ENCODE measurements at regions not wholly inside any gene's neighbourhood (a gene's known extent, or its start where the extent isn't known, plus 50 kb on each side); places are given as distances from the start of the nearest gene placed in this dataset.
"Not testable (repeated sequence)": the region's sequence is repeated elsewhere in the genome, so short reads cannot be mapped to it uniquely, and the experiment has no call there.

- not testable (repeated sequence) for DNase-seq
Observed at GRCh38 chr6:86730772-86731171, 206.6 kb upstream of the HTR1E start.

- no peak for DNase-seq
Observed at GRCh38 chr6:86730216-86730615, 207.1 kb upstream of the HTR1E start.

GRCh38 chr6:86728976-86729375 lies 208.4 kb upstream of the HTR1E start:
- DNase-seq: no peak

DNA sequence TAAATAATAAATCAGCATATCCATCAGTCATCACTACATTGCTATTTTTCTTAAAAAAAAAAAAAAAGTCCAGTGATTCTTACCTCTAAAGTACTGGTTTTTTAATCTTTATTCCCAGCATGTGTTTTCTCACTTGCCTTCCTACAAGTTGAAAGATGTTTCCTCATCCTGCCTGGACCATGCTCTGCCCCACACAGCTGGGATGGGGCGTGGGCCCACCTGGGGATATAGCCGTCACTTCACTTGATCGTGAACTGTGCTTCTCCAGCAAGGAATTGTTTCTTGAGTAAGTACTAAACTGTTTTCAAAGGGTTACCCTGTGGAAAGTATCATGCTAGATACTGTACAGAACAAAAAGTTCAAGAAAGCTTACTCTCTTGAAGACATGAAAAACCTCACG lies 212.6 kb upstream of the HTR1E start:
- no peak for DNase-seq

GRCh38 chr6:86723729-86724128 lies 213.6 kb upstream of the HTR1E start:
- no peak for DNase-seq

DNA sequence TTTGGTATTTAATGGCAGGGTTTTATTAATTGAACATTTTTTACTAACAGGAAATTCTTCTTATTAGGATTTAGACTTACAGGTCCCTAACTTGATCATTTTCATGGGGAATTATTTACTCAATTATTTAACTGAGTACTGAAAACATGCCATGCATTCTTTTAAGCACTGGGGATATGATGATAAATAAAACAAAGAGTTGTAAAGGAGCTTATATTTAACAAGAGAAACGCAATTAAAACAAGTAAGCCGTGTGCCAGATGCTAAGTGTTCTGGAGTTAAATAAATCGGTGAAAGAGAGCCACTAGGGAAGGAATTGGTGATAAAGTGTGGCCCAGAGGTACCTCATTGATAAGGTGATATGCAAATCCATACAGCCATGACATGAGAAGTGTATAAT lies 214.2 kb upstream of the HTR1E start:
- DNase-seq: no peak

GRCh38 chr6:86722131-86722530 lies 215.2 kb upstream of the HTR1E start:
- DNase-seq: no peak

- DNase-seq: no peak
Observed at GRCh38 chr6:86715676-86716075, 221.7 kb upstream of the HTR1E start.

GRCh38 chr6:86712039-86712438 lies 225.3 kb upstream of the HTR1E start:
- no peak for DNase-seq

- no peak for DNase-seq
Observed at GRCh38 chr6:86707545-86708120, 229.7 kb upstream of the HTR1E start.

- DNase-seq: no peak
Observed at GRCh38 chr6:86706449-86706848, 230.9 kb upstream of the HTR1E start.

GRCh38 chr6:86701228-86701627 lies 236.1 kb upstream of the HTR1E start:
- DNase-seq: not testable (repeated sequence)

DNA sequence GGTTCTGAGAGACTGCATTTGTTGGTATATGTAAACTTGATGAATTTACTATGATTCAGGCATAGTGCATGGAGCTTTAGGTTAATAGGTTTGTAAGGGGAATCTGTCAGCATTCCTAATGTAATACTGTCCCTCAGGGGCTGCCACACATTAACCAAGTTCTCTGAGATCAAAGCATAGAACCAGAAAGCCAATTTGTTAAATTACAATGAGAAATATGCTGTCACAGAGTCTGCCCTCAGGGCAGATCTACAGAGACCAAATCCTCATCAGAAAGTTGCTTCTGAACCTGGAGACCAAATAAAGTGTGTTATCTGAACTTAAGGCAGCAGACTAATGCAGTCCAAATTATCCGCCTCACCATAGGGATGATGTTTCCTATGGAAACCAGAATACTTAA lies 250.8 kb upstream of the HTR1E start:
- DNase-seq: no peak

DNA sequence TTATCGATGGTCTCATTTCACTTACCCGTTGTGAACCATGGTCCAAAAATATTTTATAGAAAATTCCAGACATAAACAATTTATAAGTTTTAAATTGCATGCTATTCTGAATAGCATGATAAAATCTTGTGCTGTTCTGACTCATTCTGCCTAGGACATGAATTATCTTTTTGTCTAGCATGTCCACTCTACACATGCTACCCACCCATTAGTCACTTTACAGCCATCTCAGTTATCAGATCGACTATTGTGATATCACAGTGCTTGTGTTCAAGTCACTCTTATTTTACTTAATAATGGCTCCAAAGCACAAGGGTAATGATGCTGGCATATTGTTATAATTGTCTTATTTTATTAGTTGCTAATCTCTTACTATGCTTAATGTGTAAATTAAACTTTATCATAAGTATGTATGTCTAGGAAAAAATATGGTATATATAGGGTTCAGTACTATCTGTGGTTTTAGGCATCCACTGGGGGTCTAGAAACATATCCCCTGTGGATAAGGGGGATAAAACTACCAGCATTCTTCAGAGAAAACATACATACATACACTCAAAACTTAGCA lies 252.0 kb upstream of the HTR1E start:
- no peak for DNase-seq

- no peak for DNase-seq
Observed at GRCh38 chr6:86683132-86683908, 254.0 kb upstream of the HTR1E start.

DNA sequence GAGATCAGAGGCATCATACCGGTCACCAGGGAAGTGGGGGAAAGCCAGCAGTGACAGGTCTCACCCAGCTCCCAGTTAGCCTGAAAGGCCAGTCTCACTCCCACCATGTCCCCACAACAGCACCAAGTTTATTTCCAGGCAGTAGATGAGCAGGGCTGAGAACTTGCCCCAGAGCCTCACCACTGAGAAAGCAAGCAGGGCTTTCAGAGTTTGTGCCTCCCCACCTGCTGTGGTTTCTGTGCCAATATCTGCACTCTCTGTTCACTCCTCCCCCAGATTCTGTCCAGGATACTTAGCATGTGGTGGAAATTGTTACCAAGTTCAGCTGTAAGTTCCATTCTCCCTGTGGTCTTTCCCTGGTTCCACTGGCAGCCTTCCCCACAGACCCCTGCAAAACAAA lies 255.0 kb upstream of the HTR1E start:
- DNase-seq: no peak

- DNase-seq: not testable (repeated sequence)
Observed at GRCh38 chr6:86681140-86681539, 256.2 kb upstream of the HTR1E start.

- DNase-seq: not testable (repeated sequence)
Observed at GRCh38 chr6:86672125-86672524, 265.2 kb upstream of the HTR1E start.

GRCh38 chr6:86657192-86657591 lies 280.1 kb upstream of the HTR1E start:
- DNase-seq: no peak

DNA sequence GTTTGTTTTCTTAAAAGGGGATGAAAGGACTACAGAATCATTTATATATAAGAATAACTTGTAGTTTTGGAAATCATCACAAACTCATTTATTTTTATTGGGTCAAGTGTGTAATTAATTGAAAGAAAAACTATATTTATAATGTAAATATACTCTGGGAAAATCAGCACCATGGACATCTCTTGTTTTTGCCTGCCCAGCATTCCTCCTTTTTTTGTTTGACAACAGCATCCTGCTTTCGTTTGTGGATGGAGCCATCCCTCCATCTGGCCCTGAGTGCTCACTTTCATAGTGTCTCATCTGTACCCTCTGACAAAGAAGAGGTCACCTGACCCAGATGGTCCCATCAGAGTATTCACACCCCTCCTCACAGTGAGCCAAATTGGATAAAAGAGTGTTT lies 308.2 kb upstream of the HTR1E start:
- DNase-seq: no peak

GRCh38 chr6:86619428-86619827 lies 317.9 kb upstream of the HTR1E start:
- DNase-seq: no peak

DNA sequence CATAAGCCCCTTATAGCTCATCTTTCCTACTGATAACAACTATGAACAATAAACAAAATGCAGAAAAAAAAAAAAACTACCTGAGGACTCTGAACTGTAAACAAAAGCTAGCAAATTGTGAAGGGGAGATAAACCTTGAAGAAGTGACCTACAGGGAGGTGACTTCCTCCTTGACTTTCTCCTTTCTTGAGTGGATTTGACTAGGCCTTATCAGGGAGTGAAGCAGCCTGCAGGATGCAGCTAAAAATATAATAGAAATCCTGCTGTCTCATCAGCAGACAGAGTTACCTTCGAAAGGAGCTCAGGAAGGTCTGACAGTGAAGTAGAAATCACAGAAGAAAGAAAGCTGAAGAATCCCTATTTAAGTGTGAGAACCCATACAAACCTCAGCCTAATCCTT lies 322.0 kb upstream of the HTR1E start:
- DNase-seq: no peak

- DNase-seq: no peak
Observed at GRCh38 chr6:86609549-86610388, 327.6 kb upstream of the HTR1E start.

GRCh38 chr6:86603364-86603763 lies 334.0 kb upstream of the HTR1E start:
- not testable (repeated sequence) for DNase-seq

Data from stimulated activated CD4-positive, alpha-beta T cell treated with anti-CD3 and anti-CD28 coated beads, Interleukin-2, amount 100 ng/mL, for 48 hours (primary cell).